ENCODE measurements at regions not wholly inside any gene's neighbourhood (a gene's known extent, or its start where the extent isn't known, plus 50 kb on each side); places are given as distances from the start of the nearest gene placed in this dataset.

GRCh38 chr14:25247609-25248008 lies 197.7 kb upstream of the STXBP6 start:
- CTCF ChIA-PET (ENCODE audit: low intra/inter-chr PET ratio), result no interaction called here
- no TSS peak for BruUV-seq (replicated peaks)
- H3K4me2 ChIP-seq (ENCODE audit: insufficient read depth, low read length), result no peak overlapping the region
- no peak overlapping the region for H2AFZ ChIP-seq (ENCODE audit: low read depth, low read length)
- POLR2A ChIA-PET, result no interaction called here
- no peaks in the 10 kb centered on the region for H3K36me3 ChIP-seq (ENCODE audit: control insufficient read depth, insufficient read depth, low read length)
- in situ Hi-C loops (cut with MboI) (no loop called here), intact Hi-C loops (cut with micrococcal nuclease) (no loop called here)
- H4K20me1 ChIP-seq (replicated peaks; ENCODE audit: control insufficient read depth, insufficient read depth, low read length), result no peaks in the 10 kb centered on the region
- no peak overlapping the region for H3K27ac ChIP-seq (ENCODE audit: extremely low read depth, low read depth, low read length)
- H3K9me3 ChIP-seq (replicated peaks; ENCODE audit: control insufficient read depth, insufficient read depth, low read depth, low read length), result no peaks in the 10 kb centered on the region
- H3K27me3 ChIP-seq (ENCODE audit: control insufficient read depth in 2 of 2, insufficient read depth in 2 of 2, low read length in 2 of 2), result no peaks in the 10 kb centered on the region
- no peak overlapping the region for H3K4me3 ChIP-seq
- H3K4me1 ChIP-seq (replicated peaks in 1 of 2; ENCODE audit: control insufficient read depth in 2 of 2, insufficient read depth in 2 of 2, low read length in 2 of 2), result no peaks in the 10 kb centered on the region
- no peak overlapping the region for H3K9ac ChIP-seq (ENCODE audit: insufficient read depth in 1 of 2, low read depth in 2 of 2, low read length in 2 of 2)
- H3K79me2 ChIP-seq (ENCODE audit: control insufficient read depth, insufficient read depth, low read length), result no peaks in the 10 kb centered on the region
- no peak for FAIRE-seq
- DNase-seq (ENCODE audit: extremely low read depth in 1 of 4, low spot score in 3 of 4), result no peak
- TF ChIP-seq IFI16 (CRISPR knock-in tag; IDR thresholded peaks at IDR 0.05) (no peak), USF2 (CRISPR knock-in tag; IDR thresholded peaks at IDR 0.05) (no peak), ZNF407 (IDR thresholded peaks at IDR 0.05; ENCODE audit: low read depth) (no peak), ARHGAP35 (IDR thresholded peaks at IDR 0.05; ENCODE audit: partially characterized antibody) (no peak), HES1 (IDR thresholded peaks at IDR 0.05; ENCODE audit: low read depth) (no peak), ZNF561 (CRISPR knock-in tag; conservative IDR thresholded peaks at IDR 0.05) (no peak), NFE2 (IDR thresholded peaks at IDR 0.05; ENCODE audit: low read depth) (no peak), KDM5B (IDR thresholded peaks at IDR 0.05; ENCODE audit: insufficient replicate concordance, low read depth, low read length) (no peak), ZNF347 (CRISPR knock-in tag; IDR thresholded peaks at IDR 0.05; ENCODE audit: low read depth) (no peak), NUFIP1 (IDR thresholded peaks at IDR 0.05; ENCODE audit: partially characterized antibody) (no peak)
- ATAC-seq, result no peak
- WGBS (ENCODE audit: insufficient coverage, low coverage, missing lambda C conversion rate), result 0% methylated on average over 3 of the region's 3 CpGs
- H3K9me1 ChIP-seq (ENCODE audit: control insufficient read depth, insufficient read depth, low read length), result no peaks in the 10 kb centered on the region

Measured in K562 (cell line).